ENCODE measurements at regions not wholly inside any gene's neighbourhood (a gene's known extent, or its start where the extent isn't known, plus 50 kb on each side); places are given as distances from the start of the nearest gene placed in this dataset.

- intact Hi-C loops (cut with DNase I) = loop anchor here (10.0 kb wide), 1 partner anchor 77 kb away; no protein-coding TSS in a partner anchor
- peak; percentile 86 for ATAC-seq (ENCODE audit: poor library complexity)
- no peak for DNase-seq
These were observed 92.5 kb upstream of the NXT1 start for GRCh38 chr20:23257848-23258746.

DNA sequence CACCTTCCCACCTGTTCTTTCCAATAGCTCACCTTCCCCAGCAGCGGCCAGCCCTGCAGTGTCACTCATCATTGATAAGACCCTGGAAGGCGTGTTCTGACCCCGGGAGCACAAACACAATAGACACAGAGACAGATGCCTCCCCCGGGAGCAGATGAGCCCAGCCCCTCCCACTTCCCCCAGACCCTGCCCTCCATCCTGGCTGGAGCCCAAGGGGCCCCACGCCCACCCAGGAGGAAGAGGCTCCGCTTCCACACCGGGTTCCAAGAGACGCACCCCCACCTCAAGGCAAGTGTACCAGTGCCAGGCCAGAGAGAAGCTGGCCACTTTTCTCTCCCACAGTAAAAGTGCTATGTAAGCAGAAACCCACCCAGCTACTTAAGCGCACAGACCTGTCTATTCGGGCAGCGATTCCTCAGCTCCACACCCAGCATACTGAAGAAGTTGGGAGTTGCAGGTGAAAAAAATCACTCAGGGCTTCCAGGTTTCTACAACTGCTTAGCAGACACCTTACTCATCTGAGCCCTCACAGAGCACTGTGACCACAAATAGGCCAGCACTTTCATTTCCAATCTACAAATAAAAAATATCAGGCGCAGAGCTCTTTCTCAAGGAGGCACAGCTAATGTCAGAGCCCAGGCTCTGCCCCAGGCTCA is 93.4 kb upstream of the NXT1 start:
- ATAC-seq (ENCODE audit: poor library complexity) (peak; percentile 41), DNase-seq (peak; percentile 48)
- intact Hi-C loops (cut with DNase I) = loop anchor here (10.0 kb wide), 1 partner anchor 78 kb away; no protein-coding TSS in a partner anchor

- intact Hi-C loops (cut with DNase I) = loop anchor here (10.0 kb wide), 1 partner anchor 79 kb away; no protein-coding TSS in a partner anchor
- ATAC-seq (ENCODE audit: poor library complexity) (no peak), DNase-seq (no peak)
These were observed 94.7 kb upstream of the NXT1 start for GRCh38 chr20:23255716-23256385.

GRCh38 chr20:23255106-23255505 is 95.5 kb upstream of the NXT1 start:
- ATAC-seq (ENCODE audit: poor library complexity) = no peak
- intact Hi-C loops (cut with DNase I) = loop anchor here (10.0 kb wide), 1 partner anchor 80 kb away; no protein-coding TSS in a partner anchor
- DNase-seq = no peak

DNA sequence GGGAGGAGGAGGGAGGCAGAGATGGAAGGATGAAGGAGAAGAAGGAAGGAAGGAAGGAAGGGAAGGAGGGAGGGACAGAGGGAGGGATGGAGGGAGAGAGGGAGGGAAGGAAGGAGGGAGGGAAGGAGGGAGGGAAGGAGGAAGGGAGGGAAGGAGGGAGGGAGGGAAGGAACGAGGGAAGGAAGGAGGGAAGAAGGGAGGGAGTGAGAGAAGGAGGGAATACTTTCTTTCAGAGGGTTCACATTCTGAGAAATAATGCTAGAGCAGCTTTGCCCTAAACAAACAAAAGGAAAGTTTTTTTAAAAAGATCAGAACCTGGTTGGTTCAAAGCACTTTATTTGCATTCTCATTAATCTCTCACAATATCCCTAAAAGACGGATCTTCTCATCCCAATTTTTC is 96.1 kb upstream of the NXT1 start:
- intact Hi-C loops (cut with DNase I) = loop anchor here (10.0 kb wide), 1 partner anchor 80 kb away; no protein-coding TSS in a partner anchor
- no peak for DNase-seq
- ATAC-seq (ENCODE audit: poor library complexity) = no peak

DNA sequence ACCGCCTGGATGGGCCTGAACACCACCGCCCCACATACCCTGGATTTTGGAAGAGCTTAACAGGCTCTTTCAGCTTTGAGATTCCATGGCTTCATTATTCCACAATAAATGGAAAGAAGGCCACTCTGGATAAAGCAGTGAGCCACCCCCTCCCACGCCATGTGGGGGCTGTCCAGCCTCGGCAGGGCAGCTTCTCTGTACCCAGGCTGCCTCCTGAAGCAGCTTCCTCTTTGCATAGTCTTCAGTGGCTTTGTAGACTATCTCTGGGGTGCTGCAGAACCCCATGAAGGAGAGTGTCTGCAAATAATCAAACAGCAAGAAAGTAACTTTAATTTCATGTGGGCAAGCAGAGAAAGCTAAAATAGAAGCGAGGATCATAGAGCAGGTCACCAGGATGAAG is 96.6 kb upstream of the NXT1 start:
- intact Hi-C loops (cut with DNase I) = loop anchor here (10.0 kb wide), 1 partner anchor 81 kb away; no protein-coding TSS in a partner anchor
- DNase-seq = no peak
- no peak for ATAC-seq (ENCODE audit: poor library complexity)

DNA sequence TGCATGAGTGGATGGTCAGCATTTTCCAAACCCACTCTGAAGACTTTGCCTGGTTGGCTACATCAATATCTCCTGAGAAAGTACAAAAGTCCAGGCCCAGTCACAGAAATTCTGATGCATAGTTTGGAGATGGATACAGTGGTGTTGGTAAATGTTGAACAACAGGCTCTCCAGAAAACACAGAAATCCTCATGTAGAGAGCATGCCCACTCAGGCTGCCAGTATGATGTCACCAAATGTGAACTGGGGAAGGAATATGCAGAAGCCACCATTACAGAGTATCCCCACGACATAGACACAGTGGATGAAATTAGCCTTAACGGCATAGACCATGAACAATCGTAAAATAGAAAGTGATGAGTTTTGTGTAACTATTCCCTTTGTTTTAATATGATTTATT is 97.1 kb upstream of the NXT1 start:
- no peak for ATAC-seq (ENCODE audit: poor library complexity)
- intact Hi-C loops (cut with DNase I) = loop anchor here (10.0 kb wide), 1 partner anchor 81 kb away; no protein-coding TSS in a partner anchor
- no peak for DNase-seq

GRCh38 chr20:23251779-23252178 is 98.8 kb upstream of the NXT1 start:
- ATAC-seq (ENCODE audit: poor library complexity) (no peak), DNase-seq (no peak)
- intact Hi-C loops (cut with DNase I) = loop anchor here (10.0 kb wide), 1 partner anchor 83 kb away; no protein-coding TSS in a partner anchor

GRCh38 chr20:23249541-23249940 is 101.0 kb upstream of the NXT1 start:
- intact Hi-C loops (cut with DNase I) = no loop called here
- DNase-seq = no peak
- ATAC-seq (ENCODE audit: poor library complexity) = no peak

GRCh38 chr20:23248461-23248882 is 102.1 kb upstream of the NXT1 start:
- intact Hi-C loops (cut with DNase I) = no loop called here
- no peak for ATAC-seq (ENCODE audit: poor library complexity)
- no peak for DNase-seq

DNA sequence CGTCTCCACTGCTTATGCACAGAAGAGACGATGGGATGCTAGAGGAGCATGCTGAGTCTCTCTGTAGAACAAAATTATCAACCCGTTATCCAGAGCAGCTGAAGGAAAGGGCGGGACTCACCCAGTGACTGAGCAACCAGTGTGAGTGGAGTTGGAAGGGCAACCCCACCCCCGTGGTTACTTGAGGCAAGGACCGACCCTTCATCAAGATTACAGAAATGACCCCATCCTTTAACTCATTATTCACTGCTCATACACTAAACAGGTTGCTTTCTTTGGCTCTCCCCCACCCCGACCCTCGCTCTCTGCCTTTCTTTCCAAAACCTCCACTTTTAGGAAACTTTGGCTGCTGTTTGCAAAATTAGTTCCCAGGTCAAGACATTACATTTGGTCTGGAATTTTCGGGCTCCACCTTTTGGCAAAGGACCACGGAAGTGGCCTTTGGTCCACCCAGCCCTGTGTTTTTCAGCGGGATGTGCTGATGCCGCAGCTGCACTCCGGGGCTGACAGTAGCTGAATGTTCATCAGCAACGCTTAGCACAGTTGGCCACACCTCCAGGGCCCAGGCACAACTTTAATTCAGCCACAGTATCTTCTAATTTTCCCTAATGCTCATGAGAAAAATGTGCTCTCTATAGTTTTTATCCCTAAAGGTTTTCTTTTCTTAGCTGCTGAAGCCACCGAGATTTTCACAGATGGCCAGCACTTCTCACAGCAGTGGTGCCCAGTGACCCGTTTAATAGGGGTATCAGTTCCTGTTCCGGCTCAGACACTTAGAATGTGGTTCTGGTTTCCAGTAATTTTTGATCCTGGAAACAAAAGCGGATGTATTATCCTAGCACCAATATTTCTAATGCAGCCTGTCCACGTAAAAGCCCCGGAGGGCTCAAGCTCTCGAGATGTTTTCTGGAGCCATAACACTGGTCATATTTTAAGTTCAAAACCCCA is 103.6 kb upstream of the NXT1 start:
- intact Hi-C loops (cut with DNase I) = no loop called here
- DNase-seq (peak; percentile 74), ATAC-seq (ENCODE audit: poor library complexity) (peak; percentile 69)

DNA sequence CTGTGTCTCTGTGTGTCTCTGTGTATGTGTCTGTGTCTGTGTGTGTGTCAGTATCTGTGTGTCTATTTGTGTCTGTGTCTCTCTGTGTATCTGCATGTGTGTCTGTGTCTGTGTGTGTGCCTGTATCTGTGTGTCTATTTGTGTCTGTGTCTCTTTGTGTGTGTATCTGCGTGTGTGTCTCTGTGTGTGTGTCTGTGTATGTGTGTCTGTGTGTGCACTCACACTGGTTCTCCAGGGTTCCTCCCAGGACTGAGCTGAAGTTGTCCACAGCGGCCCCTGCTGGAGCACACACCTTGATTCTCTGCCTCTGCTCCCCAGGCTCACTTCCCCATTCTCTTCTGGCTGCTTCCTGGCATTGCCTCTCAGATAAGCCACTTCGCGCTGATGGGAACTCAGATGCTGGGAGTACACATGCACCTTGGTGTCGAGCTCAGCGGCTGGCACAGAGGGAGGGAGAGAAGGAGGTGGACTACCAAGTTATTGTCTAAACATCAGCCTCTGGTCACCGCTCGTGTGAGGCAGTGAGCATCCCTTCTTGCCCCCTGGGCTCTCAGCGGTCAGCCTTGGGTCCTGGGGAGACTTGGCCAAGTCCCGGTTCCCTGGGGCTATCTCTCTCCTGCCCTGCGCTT is 104.9 kb upstream of the NXT1 start:
- intact Hi-C loops (cut with DNase I) = no loop called here
- DNase-seq (peak; percentile 80), ATAC-seq (ENCODE audit: poor library complexity) (peak; percentile 79)

GRCh38 chr20:23244916-23245552 is 105.6 kb upstream of the NXT1 start:
- DNase-seq (no peak), ATAC-seq (ENCODE audit: poor library complexity) (no peak)
- intact Hi-C loops (cut with DNase I) = no loop called here

GRCh38 chr20:23244156-23244915 is 106.3 kb upstream of the NXT1 start:
- intact Hi-C loops (cut with DNase I) = no loop called here
- ATAC-seq (ENCODE audit: poor library complexity) = no peak
- peak; percentile 52 for DNase-seq

- ATAC-seq (ENCODE audit: poor library complexity) (no peak), DNase-seq (no peak)
- intact Hi-C loops (cut with DNase I) = no loop called here
These were observed 106.8 kb upstream of the NXT1 start for GRCh38 chr20:23243791-23244155.

- DNase-seq = no peak
- ATAC-seq (ENCODE audit: poor library complexity) = no peak
- intact Hi-C loops (cut with DNase I) = no loop called here
These were observed 107.9 kb upstream of the NXT1 start for GRCh38 chr20:23242556-23243180.

All from Right ventricle myocardium superior (tissue), 1 donor.